Thoracic aorta (tissue), 2 donors: ENCODE measurements at regions not wholly inside any gene's neighbourhood (a gene's known extent, or its start where the extent isn't known, plus 50 kb on each side); places are given as distances from the start of the nearest gene placed in this dataset.

ENCODE experiments used
- ATAC-seq: fragments of 150-250 bp; one replicate; pipeline ENCODE4 v1.8.0; 2017; ENCODE audit warnings: low read depth; ENCODE audit not compliant: insufficient number of reproducible peaks, low FRiP score
- DNase-seq: peaks from one replicate; pipeline ENCODE4 v3.0.0-alpha.2; 2020; ENCODE audit warnings: low spot score
- H3K27ac ChIP-seq, 2 donors: fragments of 200-600 bp; sonication (generic); 1 replicate in 1 of 2; 2 replicates in 1 of 2; pipeline ENCODE4 v1.5.1; 2016; ENCODE audit warnings: mild to moderate bottlenecking in 2 of 2, moderate library complexity in 2 of 2
- H3K27me3 ChIP-seq: fragments of 200-600 bp; sonication (generic); replicated peaks from 2 replicates; pipeline ENCODE4 v1.6.0; 2016; ENCODE audit warnings: mild to moderate bottlenecking; ENCODE audit not compliant: insufficient read depth
- H3K36me3 ChIP-seq: fragments of 200-600 bp; sonication (generic); one replicate; pipeline ENCODE4 v1.5.1; 2016
- H3K4me1 ChIP-seq, 2 donors: fragments of 200-600 bp; sonication (generic); 1 replicate in 1 of 2; 2 replicates in 1 of 2; pipeline versions ENCODE4 v1.5.1 to v1.6.0; 2016; ENCODE audit warnings: low read depth in 2 of 2, mild to moderate bottlenecking in 1 of 2; ENCODE audit not compliant: control insufficient read depth in 1 of 2
- H3K4me3 ChIP-seq: fragments of 200-600 bp; sonication (generic); 2 replicates; pipeline ENCODE4 v1.5.1; 2016; ENCODE audit warnings: mild to moderate bottlenecking
- H3K9me3 ChIP-seq: fragments of 200-600 bp; sonication (generic); 2 replicates; pipeline ENCODE4 v1.5.1; 2016
- TF ChIP-seq, protein P1 (sequence below): fragments of 200-600 bp; sonication (generic); IDR thresholded peaks from one replicate; pipeline ENCODE4 v1.5.1; 2019; ENCODE audit warnings: antibody characterized with exemption

- DNase-seq = no peak
- no peaks in the 10 kb centered on the region for H3K9me3 ChIP-seq
- H3K27ac ChIP-seq = no peak overlapping the region
- no peaks in the 10 kb centered on the region for H3K27me3 ChIP-seq
- H3K36me3 ChIP-seq = no peaks in the 10 kb centered on the region
- no peaks in the 10 kb centered on the region for H3K4me1 ChIP-seq
- no peak for ATAC-seq
- no peak overlapping the region for H3K4me3 ChIP-seq
- TF ChIP-seq, protein P1, sequence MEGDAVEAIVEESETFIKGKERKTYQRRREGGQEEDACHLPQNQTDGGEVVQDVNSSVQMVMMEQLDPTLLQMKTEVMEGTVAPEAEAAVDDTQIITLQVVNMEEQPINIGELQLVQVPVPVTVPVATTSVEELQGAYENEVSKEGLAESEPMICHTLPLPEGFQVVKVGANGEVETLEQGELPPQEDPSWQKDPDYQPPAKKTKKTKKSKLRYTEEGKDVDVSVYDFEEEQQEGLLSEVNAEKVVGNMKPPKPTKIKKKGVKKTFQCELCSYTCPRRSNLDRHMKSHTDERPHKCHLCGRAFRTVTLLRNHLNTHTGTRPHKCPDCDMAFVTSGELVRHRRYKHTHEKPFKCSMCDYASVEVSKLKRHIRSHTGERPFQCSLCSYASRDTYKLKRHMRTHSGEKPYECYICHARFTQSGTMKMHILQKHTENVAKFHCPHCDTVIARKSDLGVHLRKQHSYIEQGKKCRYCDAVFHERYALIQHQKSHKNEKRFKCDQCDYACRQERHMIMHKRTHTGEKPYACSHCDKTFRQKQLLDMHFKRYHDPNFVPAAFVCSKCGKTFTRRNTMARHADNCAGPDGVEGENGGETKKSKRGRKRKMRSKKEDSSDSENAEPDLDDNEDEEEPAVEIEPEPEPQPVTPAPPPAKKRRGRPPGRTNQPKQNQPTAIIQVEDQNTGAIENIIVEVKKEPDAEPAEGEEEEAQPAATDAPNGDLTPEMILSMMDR = no peak
Observed at GRCh38 chr15:66943456-66944095, 121.8 kb upstream of the SMAD3 start.

DNA sequence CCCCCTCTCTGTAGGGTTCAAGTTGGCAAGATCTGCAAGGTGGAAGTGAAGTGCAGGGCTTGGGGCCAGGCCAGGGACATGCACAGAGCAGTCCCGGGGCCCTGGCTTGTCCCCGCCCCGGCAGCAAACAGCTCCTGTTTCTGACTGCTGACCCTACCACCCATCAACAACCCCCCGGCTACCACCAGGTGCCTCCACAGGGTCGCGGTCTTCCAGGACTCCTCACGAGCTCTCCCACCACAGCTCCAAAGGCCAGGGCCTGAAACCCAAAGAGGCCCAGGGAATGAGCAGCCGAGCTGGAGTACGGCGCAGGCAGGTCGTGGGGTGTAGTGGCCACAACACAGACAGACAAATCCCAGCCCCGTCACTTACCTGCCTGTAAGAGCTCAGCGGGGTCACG is 121.3 kb upstream of the SMAD3 start:
- Histone ChIP-seq H3K9me3 (no peaks in the 10 kb centered on the region), H3K27me3 (no peaks in the 10 kb centered on the region), H3K27ac (no peak overlapping the region), H3K4me3 (no peak overlapping the region), H3K36me3 (no peaks in the 10 kb centered on the region), H3K4me1 (no peaks in the 10 kb centered on the region)
- TF ChIP-seq, protein P1 = no peak
- DNase-seq (no peak), ATAC-seq (no peak)

DNA sequence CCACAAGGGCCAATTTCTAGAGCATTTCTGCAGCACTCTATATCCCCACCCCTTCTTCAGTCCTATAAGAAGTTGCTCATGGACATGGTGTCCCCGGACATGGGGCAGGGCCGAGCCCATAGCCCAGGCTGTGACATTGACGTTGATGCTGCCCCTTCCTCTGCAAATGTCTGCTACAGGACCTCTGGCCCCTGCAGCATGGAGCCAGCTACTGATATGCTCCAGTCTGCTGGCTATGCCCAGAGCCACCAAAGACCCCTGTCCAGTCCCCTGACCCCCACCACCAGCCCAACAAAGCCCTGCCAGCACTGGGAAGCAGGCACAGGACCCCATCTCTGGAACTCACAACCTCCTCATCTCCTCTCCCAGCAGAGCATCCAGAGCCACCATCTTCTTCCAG is 120.1 kb upstream of the SMAD3 start:
- Histone ChIP-seq H3K4me3 (no peak overlapping the region), H3K9me3 (no peaks in the 10 kb centered on the region), H3K27me3 (no peaks in the 10 kb centered on the region), H3K4me1 (no peaks in the 10 kb centered on the region), H3K36me3 (no peaks in the 10 kb centered on the region), H3K27ac (no peak overlapping the region)
- no peak for ATAC-seq
- DNase-seq = no peak
- TF ChIP-seq, protein P1 = no peak

- no peaks in the 10 kb centered on the region for H3K27me3 ChIP-seq
- no peaks in the 10 kb centered on the region for H3K9me3 ChIP-seq
- DNase-seq = no peak
- TF ChIP-seq, protein P1 = no peak
- H3K4me3 ChIP-seq = no peak overlapping the region
- H3K27ac ChIP-seq = no peak overlapping the region
- ATAC-seq = no peak
- H3K36me3 ChIP-seq = no peaks in the 10 kb centered on the region
- H3K4me1 ChIP-seq = no peaks in the 10 kb centered on the region
Observed at GRCh38 chr15:66945842-66946241, 119.6 kb upstream of the SMAD3 start.

- TF ChIP-seq, protein P1 = peak; percentile 93
- H3K4me3 ChIP-seq = no peak overlapping the region
- no peaks in the 10 kb centered on the region for H3K36me3 ChIP-seq
- DNase-seq (no peak), ATAC-seq (no peak)
- no peaks in the 10 kb centered on the region for H3K9me3 ChIP-seq
- H3K4me1 ChIP-seq = no peaks in the 10 kb centered on the region
- H3K27ac ChIP-seq = no peak overlapping the region
- H3K27me3 ChIP-seq = no peaks in the 10 kb centered on the region
Observed at GRCh38 chr15:66946578-66947164, 118.7 kb upstream of the SMAD3 start.
